ENCODE measurements at regions not wholly inside any gene's neighbourhood (a gene's known extent, or its start where the extent isn't known, plus 50 kb on each side); places are given as distances from the start of the nearest gene placed in this dataset.
"Not testable (repeated sequence)": the region's sequence is repeated elsewhere in the genome, so short reads cannot be mapped to it uniquely, and the experiment has no call there.

GRCh38 chr7:12839508-12840153 lies 152.2 kb downstream of the ARL4A start:
- Histone ChIP-seq H3K36me3 (ENCODE audit: low read depth) (no peaks in the 10 kb centered on the region), H3K4me1 (ENCODE audit: insufficient read depth) (no peaks in the 10 kb centered on the region), H3K4me3 (no peak overlapping the region), H3K27ac (no peak overlapping the region), H3K4me2 (ENCODE audit: unreplicated experiment) (no peak overlapping the region), H2AFZ (no peak overlapping the region), H4K20me1 (ENCODE audit: insufficient read depth) (no peaks in the 10 kb centered on the region), H3F3A (ENCODE audit: insufficient read depth) (no peaks in the 10 kb centered on the region), H3K27me3 (replicated peaks; ENCODE audit: insufficient read depth) (no peaks in the 10 kb centered on the region), H3K9me2 (ENCODE audit: insufficient read depth) (no peaks in the 10 kb centered on the region), H3K9me3 (ENCODE audit: low read depth) (no peaks in the 10 kb centered on the region), H3K9ac (no peak overlapping the region), H3K79me2 (ENCODE audit: insufficient read depth) (no peaks in the 10 kb centered on the region)
- in situ Hi-C loops (cut with MboI): no loop called here
- TF ChIP-seq EZH2phosphoT487 (IDR thresholded peaks at IDR 0.05; ENCODE audit: insufficient read depth, low read depth) (no peak), EZH2 (IDR thresholded peaks at IDR 0.05; ENCODE audit: insufficient read depth, poor library complexity, severe bottlenecking) (no peak)
- 36 to 37% methylated on average over 10 to 11 of the region's 11 CpGs for WGBS, 2 experiments (ENCODE audit: low coverage in 1 of 2, low lambda C conversion rate in 2 of 2, missing lambda C conversion rate in 2 of 2)
- DNase-seq: no peak

- H2AFZ ChIP-seq; in situ Hi-C loops (cut with MboI); DNase-seq; H3K4me2 ChIP-seq (ENCODE audit: unreplicated experiment); H3K9ac ChIP-seq; H4K20me1 ChIP-seq (ENCODE audit: insufficient read depth); H3K27me3 ChIP-seq (replicated peaks; ENCODE audit: insufficient read depth); H3K36me3 ChIP-seq (ENCODE audit: low read depth); H3K27ac ChIP-seq; H3K4me3 ChIP-seq; H3F3A ChIP-seq (ENCODE audit: insufficient read depth); H3K9me2 ChIP-seq (ENCODE audit: insufficient read depth); H3K9me3 ChIP-seq (ENCODE audit: low read depth); H3K79me2 ChIP-seq (ENCODE audit: insufficient read depth); H3K4me1 ChIP-seq (ENCODE audit: insufficient read depth): not testable (repeated sequence)
These were observed 157.3 kb downstream of the ARL4A start for GRCh38 chr7:12844732-12845131.

GRCh38 chr7:12847001-12847400 lies 159.6 kb downstream of the ARL4A start:
- 13% methylated on average over 1 of the region's 1 CpG for WGBS, 2 experiments (ENCODE audit: low coverage in 1 of 2, low lambda C conversion rate in 2 of 2, missing lambda C conversion rate in 2 of 2)
- Histone ChIP-seq H3K79me2 (ENCODE audit: insufficient read depth) (no peaks in the 10 kb centered on the region), H3F3A (ENCODE audit: insufficient read depth) (no peaks in the 10 kb centered on the region), H3K4me3 (no peak overlapping the region), H3K9me2 (ENCODE audit: insufficient read depth) (no peaks in the 10 kb centered on the region), H3K9me3 (ENCODE audit: low read depth) (no peaks in the 10 kb centered on the region), H3K27me3 (replicated peaks; ENCODE audit: insufficient read depth) (no peaks in the 10 kb centered on the region), H3K9ac (no peak overlapping the region), H3K36me3 (ENCODE audit: low read depth) (no peaks in the 10 kb centered on the region), H3K4me2 (ENCODE audit: unreplicated experiment) (no peak overlapping the region), H3K27ac (no peak overlapping the region), H2AFZ (no peak overlapping the region), H3K4me1 (ENCODE audit: insufficient read depth) (no peaks in the 10 kb centered on the region), H4K20me1 (ENCODE audit: insufficient read depth) (no peaks in the 10 kb centered on the region)
- in situ Hi-C loops (cut with MboI): no loop called here
- DNase-seq: no peak
- TF ChIP-seq EZH2 (IDR thresholded peaks at IDR 0.05; ENCODE audit: insufficient read depth, poor library complexity, severe bottlenecking) (no peak), EZH2phosphoT487 (IDR thresholded peaks at IDR 0.05; ENCODE audit: insufficient read depth, low read depth) (no peak)

- no peaks in the 10 kb centered on the region for H3K4me1 ChIP-seq (ENCODE audit: insufficient read depth)
- no peaks in the 10 kb centered on the region for H3K27me3 ChIP-seq (replicated peaks; ENCODE audit: insufficient read depth)
- WGBS, 2 experiments (ENCODE audit: low coverage in 1 of 2, low lambda C conversion rate in 2 of 2, missing lambda C conversion rate in 2 of 2): 55 to 70% methylated on average over 3 of the region's 3 CpGs
- no peaks in the 10 kb centered on the region for H3K36me3 ChIP-seq (ENCODE audit: low read depth)
- no peak overlapping the region for H3K9ac ChIP-seq
- H3F3A ChIP-seq (ENCODE audit: insufficient read depth): no peaks in the 10 kb centered on the region
- no peak overlapping the region for H3K27ac ChIP-seq
- no peaks in the 10 kb centered on the region for H3K9me2 ChIP-seq (ENCODE audit: insufficient read depth)
- no peak overlapping the region for H2AFZ ChIP-seq
- H3K4me3 ChIP-seq: no peak overlapping the region
- H4K20me1 ChIP-seq (ENCODE audit: insufficient read depth): no peaks in the 10 kb centered on the region
- H3K4me2 ChIP-seq (ENCODE audit: unreplicated experiment): no peak overlapping the region
- in situ Hi-C loops (cut with MboI): no loop called here
- TF ChIP-seq EZH2phosphoT487 (IDR thresholded peaks at IDR 0.05; ENCODE audit: insufficient read depth, low read depth) (no peak), EZH2 (IDR thresholded peaks at IDR 0.05; ENCODE audit: insufficient read depth, poor library complexity, severe bottlenecking) (no peak)
- DNase-seq: no peak
- H3K9me3 ChIP-seq (ENCODE audit: low read depth): no peaks in the 10 kb centered on the region
- H3K79me2 ChIP-seq (ENCODE audit: insufficient read depth): no peaks in the 10 kb centered on the region
These were observed 163.7 kb downstream of the ARL4A start for GRCh38 chr7:12851142-12851541.

GRCh38 chr7:12851841-12852240 lies 164.4 kb downstream of the ARL4A start:
- Histone ChIP-seq H3K79me2 (ENCODE audit: insufficient read depth) (no peaks in the 10 kb centered on the region), H3K9me3 (ENCODE audit: low read depth) (no peaks in the 10 kb centered on the region), H3K4me3 (no peak overlapping the region), H3K27me3 (replicated peaks; ENCODE audit: insufficient read depth) (no peaks in the 10 kb centered on the region), H3K4me2 (ENCODE audit: unreplicated experiment) (no peak overlapping the region), H3F3A (ENCODE audit: insufficient read depth) (no peaks in the 10 kb centered on the region), H4K20me1 (ENCODE audit: insufficient read depth) (no peaks in the 10 kb centered on the region), H2AFZ (no peak overlapping the region), H3K27ac (no peak overlapping the region), H3K9ac (no peak overlapping the region), H3K36me3 (ENCODE audit: low read depth) (no peaks in the 10 kb centered on the region), H3K4me1 (ENCODE audit: insufficient read depth) (no peaks in the 10 kb centered on the region), H3K9me2 (ENCODE audit: insufficient read depth) (no peaks in the 10 kb centered on the region)
- in situ Hi-C loops (cut with MboI): no loop called here
- no peak for DNase-seq
- TF ChIP-seq EZH2phosphoT487 (IDR thresholded peaks at IDR 0.05; ENCODE audit: insufficient read depth, low read depth) (no peak), EZH2 (IDR thresholded peaks at IDR 0.05; ENCODE audit: insufficient read depth, poor library complexity, severe bottlenecking) (no peak)
- 90 to 94% methylated on average over 3 of the region's 3 CpGs for WGBS, 2 experiments (ENCODE audit: low coverage in 1 of 2, low lambda C conversion rate in 2 of 2, missing lambda C conversion rate in 2 of 2)

Measured in GM23248 (cell line).